ENCODE measurements at regions not wholly inside any gene's neighbourhood (a gene's known extent, or its start where the extent isn't known, plus 50 kb on each side); places are given as distances from the start of the nearest gene placed in this dataset.

GRCh38 chr1:234706931-234707330 lies 97.0 kb upstream of the IRF2BP2 start:
- Histone ChIP-seq H3K9me3 (no peaks in the 10 kb centered on the region), H3K27ac (peak overlapping the region; percentile 61 to 62), H3K36me3 (no peaks in the 10 kb centered on the region), H3K4me1 (peaks cover 9 to 21% of the 10 kb centered on the region in 2 donors), H3K4me3 (no peak overlapping the region), H3K27me3 (no peaks in the 10 kb centered on the region)
- intact Hi-C loops (cut with DNase I): no loop called here
- TF ChIP-seq CTCF (IDR thresholded peaks at IDR 0.05): no peak
- no peak for DNase-seq
- no peak for ATAC-seq

DNA sequence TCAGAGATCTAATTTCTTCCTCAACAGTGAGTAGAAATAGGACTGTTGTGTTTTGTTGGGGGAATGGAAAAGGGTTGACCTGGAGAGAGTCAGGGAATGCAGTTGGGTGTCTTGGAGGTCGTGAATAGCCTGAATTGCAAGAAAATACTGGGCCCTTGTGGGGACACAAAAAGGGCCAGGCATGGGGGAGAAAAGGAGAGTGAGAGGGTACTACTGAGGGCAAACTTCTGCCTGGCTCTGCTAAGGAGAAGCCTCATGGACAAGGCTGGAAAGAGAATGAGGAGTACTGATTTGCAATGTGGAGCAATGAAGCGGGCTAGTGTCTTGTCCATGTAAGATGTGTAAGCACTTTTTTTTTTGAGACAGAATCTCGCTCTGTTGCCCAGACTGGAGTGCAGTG lies 96.2 kb upstream of the IRF2BP2 start:
- no peak overlapping the region for H3K4me3 ChIP-seq
- H3K27me3 ChIP-seq: no peaks in the 10 kb centered on the region
- ATAC-seq (no peak), DNase-seq (no peak)
- H3K27ac ChIP-seq: peak overlapping the region; percentile 61 to 62
- no peaks in the 10 kb centered on the region for H3K36me3 ChIP-seq
- TF ChIP-seq CTCF (IDR thresholded peaks at IDR 0.05): no peak
- H3K4me1 ChIP-seq: peaks cover 9 to 21% of the 10 kb centered on the region in 2 donors
- intact Hi-C loops (cut with DNase I): no loop called here
- H3K9me3 ChIP-seq: no peaks in the 10 kb centered on the region

GRCh38 chr1:234705615-234706014 lies 95.6 kb upstream of the IRF2BP2 start:
- no peak for TF ChIP-seq CTCF (IDR thresholded peaks at IDR 0.05)
- no peak overlapping the region for H3K27ac ChIP-seq
- H3K27me3 ChIP-seq: no peaks in the 10 kb centered on the region
- no peak overlapping the region for H3K4me3 ChIP-seq
- H3K9me3 ChIP-seq: no peaks in the 10 kb centered on the region
- ATAC-seq: no peak
- DNase-seq: no peak
- no peaks in the 10 kb centered on the region for H3K36me3 ChIP-seq
- peaks cover 9 to 21% of the 10 kb centered on the region in 2 donors for H3K4me1 ChIP-seq
- intact Hi-C loops (cut with DNase I): no loop called here

- TF ChIP-seq CTCF (IDR thresholded peaks at IDR 0.05): no peak
- H3K36me3 ChIP-seq: no peaks in the 10 kb centered on the region
- peaks cover 3 to 20% of the 10 kb centered on the region in 2 donors for H3K4me1 ChIP-seq
- H3K27me3 ChIP-seq: no peaks in the 10 kb centered on the region
- DNase-seq (no peak), ATAC-seq (no peak)
- intact Hi-C loops (cut with DNase I): no loop called here
- no peaks in the 10 kb centered on the region for H3K9me3 ChIP-seq
- no peak overlapping the region for H3K4me3 ChIP-seq
- no peak overlapping the region for H3K27ac ChIP-seq
Measured at GRCh38 chr1:234704106-234704887, 94.3 kb upstream of the IRF2BP2 start.

DNA sequence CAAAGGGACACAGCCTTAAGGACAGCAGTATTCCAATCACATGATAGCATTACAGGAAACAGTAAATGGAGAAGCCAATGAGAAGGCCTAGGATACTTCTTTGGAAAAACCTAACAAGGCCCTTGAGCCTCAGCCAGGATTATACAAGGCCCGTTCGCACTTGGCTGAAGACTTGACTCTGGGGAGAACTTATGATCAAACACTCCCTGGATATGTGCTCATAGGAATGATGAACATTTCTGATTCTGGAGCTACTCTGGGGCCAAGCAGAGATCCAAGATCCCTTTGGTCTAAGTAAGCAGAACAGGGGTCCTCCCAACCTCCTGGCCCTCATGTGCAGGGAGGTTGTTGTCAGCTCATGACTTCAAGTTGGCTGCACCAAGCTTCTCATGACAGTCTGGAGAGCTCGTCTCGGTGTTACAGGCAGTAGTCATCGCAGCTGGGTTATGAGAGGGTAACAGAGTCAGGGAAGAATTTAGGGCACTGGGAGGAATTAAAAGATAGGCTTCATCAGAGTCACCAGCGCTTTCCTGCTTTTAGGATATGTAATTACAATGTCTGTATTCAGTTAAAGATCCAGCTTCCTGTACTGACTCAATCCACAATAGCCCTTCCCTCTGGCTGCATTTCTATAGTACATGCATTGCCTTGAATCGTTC lies 92.5 kb upstream of the IRF2BP2 start:
- intact Hi-C loops (cut with DNase I): no loop called here
- Histone ChIP-seq H3K36me3 (no peaks in the 10 kb centered on the region), H3K4me1 (peaks cover 3 to 15% of the 10 kb centered on the region in 2 donors), H3K9me3 (no peaks in the 10 kb centered on the region), H3K4me3 (no peak overlapping the region), H3K27me3 (no peaks in the 10 kb centered on the region), H3K27ac (peak overlapping the region in 1 of 2 donors; percentile 6)
- no peak for TF ChIP-seq CTCF (IDR thresholded peaks at IDR 0.05)
- ATAC-seq (no peak), DNase-seq (no peak)
